ENCODE measurements at regions not wholly inside any gene's neighbourhood (a gene's known extent, or its start where the extent isn't known, plus 50 kb on each side); places are given as distances from the start of the nearest gene placed in this dataset.
A peak's percentile ranks its signal among the peaks of the same experiment; 100 is the strongest.
"Not testable (repeated sequence)": the region's sequence is repeated elsewhere in the genome, so short reads cannot be mapped to it uniquely, and the experiment has no call there.

- no peak overlapping the region for H3K27ac ChIP-seq (ENCODE audit: insufficient read depth in 1 of 2, low read depth in 1 of 2, low read length in 2 of 2, poor library complexity in 1 of 2, severe bottlenecking in 2 of 2)
- peaks cover 0 to 4% (median 0%) of the 10 kb centered on the region in 5 experiments for H3K9me3 ChIP-seq (ENCODE audit: control extremely low read depth in 1 of 5, control insufficient read depth in 4 of 5, insufficient read depth in 2 of 5, low read depth in 1 of 5, low read length in 4 of 5)
- peaks cover 0 to 19% (median 14%) of the 10 kb centered on the region in 4 experiments for H3K4me1 ChIP-seq (ENCODE audit: control extremely low read depth in 1 of 4, control insufficient read depth in 4 of 4, insufficient read depth in 4 of 4, low read length in 3 of 4)
- DNase-seq, result no peak
- ChIA-PET CTCF (interaction anchor here (0.8 to 2.9 kb wide), 2 partner anchors 9 to 18 kb away, joined by 3 to 8 read pairs; no protein-coding TSS in a partner anchor), POLR2A (interaction anchor here (0.6 kb wide), 1 partner anchor 715 kb away, joined by 4 read pairs; no protein-coding TSS in a partner anchor)
- no peaks in the 10 kb centered on the region for H3K27me3 ChIP-seq (replicated peaks in 2 of 5; ENCODE audit: control insufficient read depth in 4 of 5, insufficient read depth in 5 of 5, low read length in 4 of 5)
- no peaks in the 10 kb centered on the region for H3K36me3 ChIP-seq (ENCODE audit: control insufficient read depth in 4 of 4, insufficient read depth in 4 of 4, low read length in 3 of 4)
- H3K4me3 ChIP-seq (ENCODE audit: control insufficient read depth in 1 of 7, extremely low read depth in 1 of 7, insufficient read depth in 4 of 7, low read depth in 2 of 7, low read length in 6 of 7), result no peak overlapping the region
Measured at GRCh38 chr10:114872519-114873087, 51.0 kb downstream of the FHIP2A start.

- Histone ChIP-seq H3K27me3 (replicated peaks in 2 of 5; ENCODE audit: control insufficient read depth in 4 of 5, insufficient read depth in 5 of 5, low read length in 4 of 5) (no peaks in the 10 kb centered on the region), H3K27ac (ENCODE audit: insufficient read depth in 1 of 2, low read depth in 1 of 2, low read length in 2 of 2, poor library complexity in 1 of 2, severe bottlenecking in 2 of 2) (no peak overlapping the region), H3K4me3 (ENCODE audit: control insufficient read depth in 1 of 7, extremely low read depth in 1 of 7, insufficient read depth in 4 of 7, low read depth in 2 of 7, low read length in 6 of 7) (peak overlapping the region in 5 of 7 experiments; percentile 19 to 53 (median 40)), H3K4me1 (ENCODE audit: control extremely low read depth in 1 of 4, control insufficient read depth in 4 of 4, insufficient read depth in 4 of 4, low read length in 3 of 4) (peaks cover 0 to 22% (median 17%) of the 10 kb centered on the region in 4 experiments), H3K36me3 (ENCODE audit: control insufficient read depth in 4 of 4, insufficient read depth in 4 of 4, low read length in 3 of 4) (no peaks in the 10 kb centered on the region), H3K9me3 (ENCODE audit: control extremely low read depth in 1 of 5, control insufficient read depth in 4 of 5, insufficient read depth in 2 of 5, low read depth in 1 of 5, low read length in 4 of 5) (peaks cover 0 to 4% (median 0%) of the 10 kb centered on the region in 5 experiments)
- DNase-seq, result peak; percentile 65 to 93 (median 72)
- 0% methylated on average over 12 of the region's 17 CpGs for WGBS (ENCODE audit: insufficient coverage)
- POLR2A ChIA-PET, result interaction anchor here (1.0 kb wide), 1 partner anchor 53 kb away, joined by 3 read pairs; the partner anchor contains the start of gene FHIP2A
- CTCF ChIA-PET, result interaction anchor here (1.0 to 2.9 kb wide), 4 partner anchors 10 to 43 kb away, joined by 3 to 8 read pairs (median 6); no protein-coding TSS in a partner anchor
Measured at GRCh38 chr10:114874827-114875411, 53.3 kb downstream of the FHIP2A start.

- peak overlapping the region in 2 of 7 experiments; percentile 39 to 40 for H3K4me3 ChIP-seq (ENCODE audit: control insufficient read depth in 1 of 7, extremely low read depth in 1 of 7, insufficient read depth in 4 of 7, low read depth in 2 of 7, low read length in 6 of 7)
- CTCF ChIA-PET, result interaction anchor here (0.7 to 2.5 kb wide), 6 partner anchors 10 to 170 kb away, joined by 3 to 11 read pairs (median 4); partner anchors contain the start of gene FHIP2A
- POLR2A ChIA-PET, result not testable (repeated sequence)
Measured at GRCh38 chr10:114875590-114876081, 54.1 kb downstream of the FHIP2A start.

GRCh38 chr10:114876169-114876568 is 54.6 kb downstream of the FHIP2A start:
- ChIA-PET CTCF (interaction anchor here (0.6 to 2.5 kb wide), 9 partner anchors 8 to 1413 kb away, joined by 3 to 17 read pairs (median 4); partner anchors contain the start of gene FHIP2A), POLR2A (interaction anchor here (0.6 kb wide), 1 partner anchor 253 kb away, joined by 3 read pairs; no protein-coding TSS in a partner anchor)
- WGBS (ENCODE audit: insufficient coverage), result 95% methylated on average over 8 of the region's 9 CpGs

More at GRCh38 chr10:114875590-114876081, 54.1 kb downstream of the FHIP2A start:
- H3K27ac ChIP-seq (ENCODE audit: insufficient read depth in 1 of 2, low read depth in 1 of 2, low read length in 2 of 2, poor library complexity in 1 of 2, severe bottlenecking in 2 of 2); H3K27me3 ChIP-seq (replicated peaks in 2 of 5; ENCODE audit: control insufficient read depth in 4 of 5, insufficient read depth in 5 of 5, low read length in 4 of 5); H3K36me3 ChIP-seq (ENCODE audit: control insufficient read depth in 4 of 4, insufficient read depth in 4 of 4, low read length in 3 of 4); DNase-seq; H3K9me3 ChIP-seq (ENCODE audit: control extremely low read depth in 1 of 5, control insufficient read depth in 4 of 5, insufficient read depth in 2 of 5, low read depth in 1 of 5, low read length in 4 of 5): not testable (repeated sequence)
- peaks cover 0 to 22% (median 18%) of the 10 kb centered on the region in 4 experiments for H3K4me1 ChIP-seq (ENCODE audit: control extremely low read depth in 1 of 4, control insufficient read depth in 4 of 4, insufficient read depth in 4 of 4, low read length in 3 of 4)
- WGBS (ENCODE audit: insufficient coverage), result 98% methylated on average over 4 of the region's 4 CpGs

GRCh38 chr10:114876602-114877300 is 55.2 kb downstream of the FHIP2A start:
- WGBS (ENCODE audit: insufficient coverage), result 48% methylated on average over 20 of the region's 20 CpGs
- H3K27me3 ChIP-seq (replicated peaks in 2 of 5; ENCODE audit: control insufficient read depth in 4 of 5, insufficient read depth in 5 of 5, low read length in 4 of 5), result no peaks in the 10 kb centered on the region
- DNase-seq, result peak; percentile 44 to 57 (median 54)
- CTCF ChIA-PET, result interaction anchor here (0.6 to 2.5 kb wide), 12 partner anchors 8 to 1412 kb away, joined by 3 to 17 read pairs (median 4); partner anchors contain the start of gene FHIP2A
- H3K4me1 ChIP-seq (ENCODE audit: control extremely low read depth in 1 of 4, control insufficient read depth in 4 of 4, insufficient read depth in 4 of 4, low read length in 3 of 4), result peaks cover 0 to 22% (median 18%) of the 10 kb centered on the region in 4 experiments
- no peaks in the 10 kb centered on the region for H3K36me3 ChIP-seq (ENCODE audit: control insufficient read depth in 4 of 4, insufficient read depth in 4 of 4, low read length in 3 of 4)
- POLR2A ChIA-PET, result interaction anchor here (0.6 kb wide), 1 partner anchor 253 kb away, joined by 3 read pairs; no protein-coding TSS in a partner anchor
- peaks cover 0 to 4% (median 0%) of the 10 kb centered on the region in 5 experiments for H3K9me3 ChIP-seq (ENCODE audit: control extremely low read depth in 1 of 5, control insufficient read depth in 4 of 5, insufficient read depth in 2 of 5, low read depth in 1 of 5, low read length in 4 of 5)
- H3K4me3 ChIP-seq (ENCODE audit: control insufficient read depth in 1 of 7, extremely low read depth in 1 of 7, insufficient read depth in 4 of 7, low read depth in 2 of 7, low read length in 6 of 7), result no peak overlapping the region
- H3K27ac ChIP-seq (ENCODE audit: insufficient read depth in 1 of 2, low read depth in 1 of 2, low read length in 2 of 2, poor library complexity in 1 of 2, severe bottlenecking in 2 of 2), result no peak overlapping the region

More at GRCh38 chr10:114876169-114876568, 54.6 kb downstream of the FHIP2A start:
- Histone ChIP-seq H3K4me1 (ENCODE audit: control extremely low read depth in 1 of 4, control insufficient read depth in 4 of 4, insufficient read depth in 4 of 4, low read length in 3 of 4) (peaks cover 0 to 22% (median 18%) of the 10 kb centered on the region in 4 experiments), H3K36me3 (ENCODE audit: control insufficient read depth in 4 of 4, insufficient read depth in 4 of 4, low read length in 3 of 4) (no peaks in the 10 kb centered on the region), H3K27me3 (replicated peaks in 2 of 5; ENCODE audit: control insufficient read depth in 4 of 5, insufficient read depth in 5 of 5, low read length in 4 of 5) (no peaks in the 10 kb centered on the region), H3K9me3 (ENCODE audit: control extremely low read depth in 1 of 5, control insufficient read depth in 4 of 5, insufficient read depth in 2 of 5, low read depth in 1 of 5, low read length in 4 of 5) (peaks cover 0 to 4% (median 0%) of the 10 kb centered on the region in 5 experiments), H3K4me3 (ENCODE audit: control insufficient read depth in 1 of 7, extremely low read depth in 1 of 7, insufficient read depth in 4 of 7, low read depth in 2 of 7, low read length in 6 of 7) (no peak overlapping the region), H3K27ac (ENCODE audit: insufficient read depth in 1 of 2, low read depth in 1 of 2, low read length in 2 of 2, poor library complexity in 1 of 2, severe bottlenecking in 2 of 2) (no peak overlapping the region)
- DNase-seq, result peak in 2 of 3 donors; percentile 7 to 33

- Histone ChIP-seq H3K36me3 (ENCODE audit: control insufficient read depth in 4 of 4, insufficient read depth in 4 of 4, low read length in 3 of 4) (no peaks in the 10 kb centered on the region), H3K4me3 (ENCODE audit: control insufficient read depth in 1 of 7, extremely low read depth in 1 of 7, insufficient read depth in 4 of 7, low read depth in 2 of 7, low read length in 6 of 7) (no peak overlapping the region), H3K4me1 (ENCODE audit: control extremely low read depth in 1 of 4, control insufficient read depth in 4 of 4, insufficient read depth in 4 of 4, low read length in 3 of 4) (peaks cover 0 to 22% (median 18%) of the 10 kb centered on the region in 4 experiments), H3K9me3 (ENCODE audit: control extremely low read depth in 1 of 5, control insufficient read depth in 4 of 5, insufficient read depth in 2 of 5, low read depth in 1 of 5, low read length in 4 of 5) (peaks cover 0 to 4% (median 0%) of the 10 kb centered on the region in 5 experiments), H3K27me3 (replicated peaks in 2 of 5; ENCODE audit: control insufficient read depth in 4 of 5, insufficient read depth in 5 of 5, low read length in 4 of 5) (no peaks in the 10 kb centered on the region), H3K27ac (ENCODE audit: insufficient read depth in 1 of 2, low read depth in 1 of 2, low read length in 2 of 2, poor library complexity in 1 of 2, severe bottlenecking in 2 of 2) (no peak overlapping the region)
- 65% methylated on average over 4 of the region's 6 CpGs for WGBS (ENCODE audit: insufficient coverage)
- ChIA-PET POLR2A (no interaction called here), CTCF (interaction anchor here (1.0 to 2.5 kb wide), 10 partner anchors 14 to 392 kb away, joined by 3 to 17 read pairs (median 4); partner anchors contain the start of gene FHIP2A)
- DNase-seq, result no peak
Measured at GRCh38 chr10:114877301-114877644, 55.7 kb downstream of the FHIP2A start.

All from common myeloid progenitor, CD34-positive (primary cell).